ENCODE measurements at regions not wholly inside any gene's neighbourhood (a gene's known extent, or its start where the extent isn't known, plus 50 kb on each side); places are given as distances from the start of the nearest gene placed in this dataset.

- 53 to 70% methylated on average over 8 of the region's 8 CpGs for WGBS, 2 donors
- Histone ChIP-seq H3K4me1 (no peaks in the 10 kb centered on the region), H3K9me3 (no peaks in the 10 kb centered on the region), H3K27me3 (no peaks in the 10 kb centered on the region), H3K4me3 (replicated peaks in 1 of 3) (no peak overlapping the region), H3K36me3 (no peaks in the 10 kb centered on the region), H3K27ac (no peak overlapping the region)
- TF ChIP-seq POLR2A (IDR thresholded peaks at IDR 0.05) (no peak), CTCF (IDR thresholded peaks at IDR 0.05) (no peak)
- no peak for DNase-seq
- intact Hi-C loops (cut with DNase I) = no loop called here
Observed at GRCh38 chr7:93016681-93017381, 100.9 kb downstream of the SAMD9 start.

GRCh38 chr7:93015779-93016481 is 101.8 kb downstream of the SAMD9 start:
- TF ChIP-seq CTCF (IDR thresholded peaks at IDR 0.05) (no peak), POLR2A (IDR thresholded peaks at IDR 0.05) (no peak)
- H3K4me3 ChIP-seq (replicated peaks in 1 of 3) = no peak overlapping the region
- no peaks in the 10 kb centered on the region for H3K9me3 ChIP-seq
- 35 to 39% methylated on average over 5 of the region's 5 CpGs for WGBS, 2 donors
- no peak for DNase-seq
- H3K27ac ChIP-seq = no peak overlapping the region
- no peaks in the 10 kb centered on the region for H3K36me3 ChIP-seq
- H3K4me1 ChIP-seq = no peaks in the 10 kb centered on the region
- no peaks in the 10 kb centered on the region for H3K27me3 ChIP-seq
- intact Hi-C loops (cut with DNase I) = no loop called here

- Histone ChIP-seq H3K36me3 (no peaks in the 10 kb centered on the region), H3K27ac (no peak overlapping the region), H3K4me3 (replicated peaks in 1 of 3) (no peak overlapping the region), H3K9me3 (no peaks in the 10 kb centered on the region), H3K4me1 (no peaks in the 10 kb centered on the region), H3K27me3 (no peaks in the 10 kb centered on the region)
- WGBS, 2 donors = 74 to 76% methylated on average over 3 of the region's 3 CpGs
- TF ChIP-seq POLR2A (IDR thresholded peaks at IDR 0.05) (no peak), CTCF (IDR thresholded peaks at IDR 0.05) (no peak)
- DNase-seq = no peak
- intact Hi-C loops (cut with DNase I) = no loop called here
Observed at GRCh38 chr7:93015101-93015778, 102.5 kb downstream of the SAMD9 start.

GRCh38 chr7:93014410-93014809 is 103.4 kb downstream of the SAMD9 start:
- Histone ChIP-seq H3K27ac (no peak overlapping the region), H3K4me1 (no peaks in the 10 kb centered on the region), H3K27me3 (no peaks in the 10 kb centered on the region), H3K36me3 (no peaks in the 10 kb centered on the region), H3K4me3 (replicated peaks in 1 of 3) (no peak overlapping the region), H3K9me3 (no peaks in the 10 kb centered on the region)
- intact Hi-C loops (cut with DNase I) = no loop called here
- WGBS, 2 donors = 20 to 61% methylated on average over 1 of the region's 1 CpG
- TF ChIP-seq POLR2A (IDR thresholded peaks at IDR 0.05) = no peak
- TF ChIP-seq CTCF (IDR thresholded peaks at IDR 0.05) = no peak
- DNase-seq = no peak
